IPS-20b (cell line): ENCODE measurements at regions not wholly inside any gene's neighbourhood (a gene's known extent, or its start where the extent isn't known, plus 50 kb on each side); places are given as distances from the start of the nearest gene placed in this dataset.

Experiments
- H3K27ac ChIP-seq: one replicate; pipeline ENCODE4 v1.5.1; 2013; ENCODE audit warnings: low read length
- H3K27me3 ChIP-seq: 2 replicates; pipeline ENCODE4 v1.6.1; 2013; ENCODE audit warnings: mild to moderate bottlenecking, low read length, inconsistent platforms; ENCODE audit not compliant: insufficient read depth
- H3K36me3 ChIP-seq: 2 replicates; pipeline ENCODE4 v1.6.1; 2013; ENCODE audit warnings: low read depth, mild to moderate bottlenecking, inconsistent platforms, low read length, moderate library complexity; ENCODE audit not compliant: insufficient read depth
- H3K4me1 ChIP-seq: 2 replicates; pipeline ENCODE4 v1.6.1; 2013; ENCODE audit warnings: mild to moderate bottlenecking, control low read depth, inconsistent platforms, low read length, moderate library complexity; ENCODE audit not compliant: insufficient read depth
- H3K4me3 ChIP-seq: 2 replicates; pipeline ENCODE4 v1.5.1; 2013; ENCODE audit warnings: mild to moderate bottlenecking, low read length, inconsistent platforms
- H3K9ac ChIP-seq: 2 replicates; pipeline ENCODE4 v1.6.1; 2013; ENCODE audit warnings: low read depth, mild to moderate bottlenecking, inconsistent platforms, low read length, moderate library complexity
- H3K9me3 ChIP-seq: 2 replicates; pipeline ENCODE4 v1.6.1; 2013; ENCODE audit warnings: mild to moderate bottlenecking, low read depth, low read length, inconsistent platforms; ENCODE audit not compliant: insufficient read depth

DNA sequence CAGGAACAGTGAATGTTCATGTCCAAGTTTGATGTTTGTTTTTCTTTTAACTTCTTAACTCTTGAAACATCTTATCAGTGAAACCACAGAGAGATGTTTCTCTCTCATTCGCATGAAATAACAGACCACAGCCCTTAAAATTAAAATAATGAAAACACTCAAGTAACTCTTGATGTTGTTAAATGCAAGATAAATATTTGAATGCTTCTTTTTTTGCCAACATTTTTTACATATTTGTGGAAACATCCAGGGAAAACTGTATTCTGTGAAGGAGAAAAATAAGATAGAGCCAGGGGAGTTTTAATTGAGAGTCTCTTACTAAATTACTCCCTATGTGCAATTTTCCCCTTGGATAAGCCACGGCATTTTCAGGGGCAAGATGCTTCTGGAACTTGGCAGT is 361.8 kb upstream of the MGMT start:
- no peaks in the 10 kb centered on the region for H3K9me3 ChIP-seq
- H3K27me3 ChIP-seq: no peaks in the 10 kb centered on the region
- no peak overlapping the region for H3K4me3 ChIP-seq
- no peak overlapping the region for H3K9ac ChIP-seq
- H3K27ac ChIP-seq: no peak overlapping the region
- no peaks in the 10 kb centered on the region for H3K4me1 ChIP-seq
- H3K36me3 ChIP-seq: no peaks in the 10 kb centered on the region

GRCh38 chr10:129106314-129106713 is 360.7 kb upstream of the MGMT start:
- H3K4me3 ChIP-seq: no peak overlapping the region
- no peaks in the 10 kb centered on the region for H3K4me1 ChIP-seq
- H3K27ac ChIP-seq: no peak overlapping the region
- H3K36me3 ChIP-seq: no peaks in the 10 kb centered on the region
- H3K27me3 ChIP-seq: no peaks in the 10 kb centered on the region
- H3K9ac ChIP-seq: no peak overlapping the region
- no peaks in the 10 kb centered on the region for H3K9me3 ChIP-seq

GRCh38 chr10:129107525-129107924 is 359.5 kb upstream of the MGMT start:
- Histone ChIP-seq H3K4me3 (no peak overlapping the region), H3K4me1 (no peaks in the 10 kb centered on the region), H3K9me3 (no peaks in the 10 kb centered on the region), H3K36me3 (no peaks in the 10 kb centered on the region), H3K27me3 (no peaks in the 10 kb centered on the region), H3K27ac (no peak overlapping the region), H3K9ac (no peak overlapping the region)

- Histone ChIP-seq H3K27ac (no peak overlapping the region), H3K9me3 (no peaks in the 10 kb centered on the region), H3K36me3 (no peaks in the 10 kb centered on the region), H3K27me3 (no peaks in the 10 kb centered on the region), H3K4me3 (no peak overlapping the region), H3K9ac (no peak overlapping the region), H3K4me1 (no peaks in the 10 kb centered on the region)
Observed at GRCh38 chr10:129108378-129108777, 358.7 kb upstream of the MGMT start.

GRCh38 chr10:129108994-129109393 is 358.0 kb upstream of the MGMT start:
- Histone ChIP-seq H3K9me3 (no peaks in the 10 kb centered on the region), H3K9ac (no peak overlapping the region), H3K27me3 (no peaks in the 10 kb centered on the region), H3K4me1 (no peaks in the 10 kb centered on the region), H3K36me3 (no peaks in the 10 kb centered on the region), H3K4me3 (no peak overlapping the region), H3K27ac (no peak overlapping the region)

DNA sequence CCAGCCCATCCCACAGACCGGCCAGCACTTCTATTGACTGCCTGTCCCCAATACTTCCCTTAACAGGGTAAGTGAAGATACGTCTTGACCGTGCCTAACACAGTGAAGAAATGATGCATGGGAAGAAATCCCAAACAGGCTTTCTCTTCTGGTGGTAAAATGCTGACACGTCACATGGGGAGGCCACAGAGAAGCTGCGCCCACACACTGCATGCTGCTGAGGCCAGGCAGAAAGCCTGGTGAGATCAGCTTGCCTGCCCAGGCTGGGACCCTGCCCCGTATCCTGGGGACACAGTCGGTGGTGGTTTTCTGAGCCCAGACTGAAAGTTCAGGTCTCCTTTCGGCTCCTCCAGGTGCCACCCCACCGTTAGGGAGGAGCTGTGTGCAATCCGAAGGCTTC is 356.3 kb upstream of the MGMT start:
- Histone ChIP-seq H3K9me3 (no peaks in the 10 kb centered on the region), H3K4me1 (no peaks in the 10 kb centered on the region), H3K4me3 (no peak overlapping the region), H3K27me3 (no peaks in the 10 kb centered on the region), H3K9ac (no peak overlapping the region), H3K27ac (no peak overlapping the region), H3K36me3 (no peaks in the 10 kb centered on the region)

- H3K4me1 ChIP-seq: no peaks in the 10 kb centered on the region
- H3K36me3 ChIP-seq: no peaks in the 10 kb centered on the region
- no peaks in the 10 kb centered on the region for H3K27me3 ChIP-seq
Observed at GRCh38 chr10:129111922-129112321, 355.1 kb upstream of the MGMT start.

GRCh38 chr10:129114588-129114987 is 352.5 kb upstream of the MGMT start:
- no peaks in the 10 kb centered on the region for H3K27me3 ChIP-seq
- H3K4me1 ChIP-seq: no peaks in the 10 kb centered on the region
- H3K27ac ChIP-seq: no peak overlapping the region
- no peaks in the 10 kb centered on the region for H3K36me3 ChIP-seq
- no peak overlapping the region for H3K9ac ChIP-seq
- no peak overlapping the region for H3K4me3 ChIP-seq
- H3K9me3 ChIP-seq: no peaks in the 10 kb centered on the region

More at GRCh38 chr10:129111922-129112321, 355.1 kb upstream of the MGMT start:
- no peaks in the 10 kb centered on the region for H3K9me3 ChIP-seq
- H3K4me3 ChIP-seq: no peak overlapping the region
- H3K9ac ChIP-seq: no peak overlapping the region
- H3K27ac ChIP-seq: no peak overlapping the region

GRCh38 chr10:129116371-129116770 is 350.7 kb upstream of the MGMT start:
- Histone ChIP-seq H3K9ac (no peak overlapping the region), H3K4me3 (no peak overlapping the region), H3K9me3 (no peaks in the 10 kb centered on the region), H3K4me1 (no peaks in the 10 kb centered on the region), H3K36me3 (no peaks in the 10 kb centered on the region), H3K27me3 (no peaks in the 10 kb centered on the region), H3K27ac (no peak overlapping the region)

- Histone ChIP-seq H3K36me3 (no peaks in the 10 kb centered on the region), H3K4me3 (no peak overlapping the region), H3K9me3 (no peaks in the 10 kb centered on the region), H3K27me3 (no peaks in the 10 kb centered on the region), H3K27ac (no peak overlapping the region), H3K9ac (no peak overlapping the region), H3K4me1 (0 out of 2 replicates have a peak, but pooled peaks cover 5% of the 10 kb centered on the region)
Observed at GRCh38 chr10:129120441-129120840, 346.6 kb upstream of the MGMT start.

DNA sequence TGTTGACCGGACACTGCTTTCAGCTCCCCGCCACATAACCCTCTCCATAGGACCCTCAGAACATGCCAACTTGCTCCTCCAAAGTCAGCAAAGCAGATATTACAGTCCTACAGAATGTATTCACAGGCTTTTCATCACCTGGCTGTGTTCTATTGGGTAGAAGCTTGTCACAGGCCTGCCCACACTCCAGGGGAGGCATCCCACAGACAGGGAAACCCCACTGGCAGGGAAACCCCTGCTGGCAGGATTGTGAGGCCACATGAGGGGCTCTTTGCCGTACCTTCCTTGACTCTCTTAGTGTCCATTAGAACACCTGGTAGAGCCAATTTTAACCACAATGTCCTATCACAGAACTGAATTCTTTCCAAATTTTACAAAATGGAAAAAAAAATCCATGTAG is 344.2 kb upstream of the MGMT start:
- Histone ChIP-seq H3K9me3 (0 out of 2 replicates have a peak, but pooled peaks cover 4% of the 10 kb centered on the region), H3K4me1 (0 out of 2 replicates have a peak, but pooled peaks cover 5% of the 10 kb centered on the region), H3K27ac (no peak overlapping the region), H3K9ac (no peak overlapping the region), H3K4me3 (no peak overlapping the region), H3K36me3 (no peaks in the 10 kb centered on the region), H3K27me3 (no peaks in the 10 kb centered on the region)

GRCh38 chr10:129123428-129123827 is 343.6 kb upstream of the MGMT start:
- no peak overlapping the region for H3K4me3 ChIP-seq
- H3K36me3 ChIP-seq: no peaks in the 10 kb centered on the region
- no peak overlapping the region for H3K9ac ChIP-seq
- 0 out of 2 replicates have a peak, but pooled peaks cover 5% of the 10 kb centered on the region for H3K4me1 ChIP-seq
- H3K27me3 ChIP-seq: no peaks in the 10 kb centered on the region
- H3K27ac ChIP-seq: no peak overlapping the region
- 0 out of 2 replicates have a peak, but pooled peaks cover 4% of the 10 kb centered on the region for H3K9me3 ChIP-seq
